HG03064 (cell line): ENCODE measurements at regions not wholly inside any gene's neighbourhood (a gene's known extent, or its start where the extent isn't known, plus 50 kb on each side); places are given as distances from the start of the nearest gene placed in this dataset.

Source experiments
- ATAC-seq: cut with Tn5 transposase; IDR thresholded peaks from one replicate; pipeline ENCODE4 v1.9.1; 2021; ENCODE audit warnings: low read depth; ENCODE audit not compliant: unreplicated experiment

- ATAC-seq = no peak
Observed at GRCh38 chr4:41883988-41884734, 51.1 kb upstream of the TMEM33 start.

GRCh38 chr4:41882625-41883347 is 52.4 kb upstream of the TMEM33 start:
- ATAC-seq = peak; percentile 69

GRCh38 chr4:41881981-41882624 is 53.1 kb upstream of the TMEM33 start:
- ATAC-seq = no peak

GRCh38 chr4:41880840-41881831 is 54.1 kb upstream of the TMEM33 start:
- ATAC-seq = no peak

GRCh38 chr4:41880022-41880837 is 55.0 kb upstream of the TMEM33 start:
- no peak for ATAC-seq

- ATAC-seq = no peak
Observed at GRCh38 chr4:41879552-41879951, 55.7 kb upstream of the TMEM33 start.

- ATAC-seq = no peak
Observed at GRCh38 chr4:41878991-41879491, 56.2 kb upstream of the TMEM33 start.

- ATAC-seq = no peak
Observed at GRCh38 chr4:41878170-41878969, 56.9 kb upstream of the TMEM33 start.

GRCh38 chr4:41877020-41877796 is 58.0 kb upstream of the TMEM33 start:
- no peak for ATAC-seq

GRCh38 chr4:41874873-41875272 is 60.4 kb upstream of the TMEM33 start:
- no peak for ATAC-seq

GRCh38 chr4:41874398-41874797 is 60.8 kb upstream of the TMEM33 start:
- ATAC-seq = no peak

- ATAC-seq = no peak
Observed at GRCh38 chr4:41873380-41874295, 61.6 kb upstream of the TMEM33 start.

GRCh38 chr4:41870035-41870434 is 65.2 kb upstream of the TMEM33 start:
- no peak for ATAC-seq

- no peak for ATAC-seq
Observed at GRCh38 chr4:41866799-41867677, 68.2 kb upstream of the TMEM33 start.

- no peak for ATAC-seq
Observed at GRCh38 chr4:41865981-41866798, 69.0 kb upstream of the TMEM33 start.
